Neuronal stem cell (in vitro differentiated cells): ENCODE measurements at regions not wholly inside any gene's neighbourhood (a gene's known extent, or its start where the extent isn't known, plus 50 kb on each side); places are given as distances from the start of the nearest gene placed in this dataset.
A peak's percentile ranks its signal among the peaks of the same experiment; 100 is the strongest.

Source experiments
- DNase-seq: peaks from one replicate; pipeline ENCODE4 v3.0.0-alpha.2; 2013; ENCODE audit warnings: low spot score
- H2AFZ ChIP-seq: one replicate; pipeline ENCODE4 v1.6.1; 2013; ENCODE audit warnings: mild to moderate bottlenecking, low read length, inconsistent platforms
- H2AK5ac ChIP-seq: 2 replicates; pipeline ENCODE4 v1.6.1; 2013; ENCODE audit warnings: low read depth, mild to moderate bottlenecking, inconsistent platforms, low read length, moderate library complexity, mixed read lengths
- H2BK120ac ChIP-seq: 2 replicates; pipeline ENCODE4 v1.6.1; 2013; ENCODE audit warnings: low read depth, mild to moderate bottlenecking, inconsistent platforms, low read length, moderate library complexity, mixed read lengths
- H2BK12ac ChIP-seq: one replicate; pipeline ENCODE4 v1.6.1; 2013; ENCODE audit warnings: low read length, inconsistent platforms
- H2BK15ac ChIP-seq: 2 replicates; pipeline ENCODE4 v1.6.1; 2013; ENCODE audit warnings: mild to moderate bottlenecking, low read length, inconsistent platforms, mixed read lengths
- H2BK5ac ChIP-seq: one replicate; pipeline ENCODE4 v1.6.1; 2013; ENCODE audit warnings: inconsistent platforms, mild to moderate bottlenecking, low read length, moderate library complexity
- H3K14ac ChIP-seq: one replicate; pipeline ENCODE4 v1.6.1; 2013; ENCODE audit warnings: low read length, inconsistent platforms
- H3K18ac ChIP-seq: 2 replicates; pipeline ENCODE4 v1.6.1; 2013; ENCODE audit warnings: low read length, inconsistent platforms
- H3K23ac ChIP-seq: 2 replicates; pipeline ENCODE4 v1.6.1; 2013; ENCODE audit warnings: low read depth, mild to moderate bottlenecking, mixed read lengths, low read length, inconsistent platforms; ENCODE audit not compliant: poor library complexity
- H3K27ac ChIP-seq: replicated peaks from 3 replicates; pipeline ENCODE4 v1.5.1; 2013; ENCODE audit warnings: low read length, inconsistent platforms
- H3K27me3 ChIP-seq, 3 experiments: 2 replicates each; pipeline ENCODE4 v1.6.1; 2013; ENCODE audit warnings: low read length in 3 of 3, mild to moderate bottlenecking in 2 of 3, inconsistent platforms in 1 of 3, low read depth in 1 of 3, mixed read lengths in 1 of 3, moderate library complexity in 1 of 3; ENCODE audit not compliant: control insufficient read depth in 3 of 3, insufficient read depth in 3 of 3
- H3K36me3 ChIP-seq, 2 donors: replicated peaks in 1 of 2; 2 replicates each; pipeline ENCODE4 v1.6.1; 2013; ENCODE audit warnings: low read length in 2 of 2; ENCODE audit not compliant: control insufficient read depth in 2 of 2, insufficient read depth in 2 of 2
- H3K4ac ChIP-seq: 2 replicates; pipeline ENCODE4 v1.6.1; 2013; ENCODE audit warnings: inconsistent platforms, mild to moderate bottlenecking, low read length, moderate library complexity
- H3K4me1 ChIP-seq, 2 donors: 1 replicate in 1 of 2; 2 replicates in 1 of 2; pipeline ENCODE4 v1.6.1; 2013; ENCODE audit warnings: low read length in 2 of 2, low read depth in 1 of 2; ENCODE audit not compliant: control insufficient read depth in 2 of 2, insufficient read depth in 1 of 2
- H3K4me2 ChIP-seq: one replicate; pipeline ENCODE4 v1.6.1; 2013; ENCODE audit warnings: mild to moderate bottlenecking, low read length, inconsistent platforms; ENCODE audit not compliant: insufficient read depth, poor library complexity, severe bottlenecking
- H3K4me3 ChIP-seq, 2 donors: 2 replicates each; pipeline ENCODE4 v1.5.1; 2013; ENCODE audit warnings: low read length in 2 of 2, mild to moderate bottlenecking in 2 of 2, inconsistent platforms in 1 of 2, moderate library complexity in 1 of 2
- H3K79me1 ChIP-seq: one replicate; pipeline ENCODE4 v1.6.1; 2013; ENCODE audit warnings: low read depth, mild to moderate bottlenecking, inconsistent platforms, low read length, moderate library complexity
- H3K9ac ChIP-seq: one replicate; pipeline ENCODE4 v1.6.1; 2013; ENCODE audit warnings: mild to moderate bottlenecking, low read depth, low read length, inconsistent platforms; ENCODE audit not compliant: poor library complexity
- H3K9me3 ChIP-seq, 2 donors: replicated peaks in 1 of 2; 2 replicates each; pipeline versions ENCODE3 to v1.6.1; 2013; ENCODE audit warnings: low read length in 2 of 2, mild to moderate bottlenecking in 2 of 2, inconsistent platforms in 1 of 2, low read depth in 1 of 2, mixed read lengths in 1 of 2, moderate library complexity in 1 of 2; ENCODE audit not compliant: control insufficient read depth in 2 of 2, insufficient read depth in 1 of 2
- H4K8ac ChIP-seq: one replicate; pipeline ENCODE4 v1.6.1; 2013; ENCODE audit warnings: low read depth, mild to moderate bottlenecking, inconsistent platforms, low read length, moderate library complexity
- H4K91ac ChIP-seq: one replicate; pipeline ENCODE4 v1.6.1; 2013; ENCODE audit warnings: low read length, low read depth, mild to moderate bottlenecking, inconsistent platforms; ENCODE audit not compliant: poor library complexity
- WGBS, 2 donors: extraction: QIAGEN DNeasy Blood & Tissue Kit; methylation state at CpG; one replicate each; pipeline ENCODE4 v1.1.7; 2013; ENCODE audit warnings: missing lambda C conversion rate in 2 of 2, mixed read lengths in 1 of 2; ENCODE audit not compliant: insufficient read length in 2 of 2, insufficient replicate concordance in 1 of 2; ENCODE audit errors: extremely low coverage in 2 of 2; 5-methylcytosine and 5-hydroxymethylcytosine counted together

DNA sequence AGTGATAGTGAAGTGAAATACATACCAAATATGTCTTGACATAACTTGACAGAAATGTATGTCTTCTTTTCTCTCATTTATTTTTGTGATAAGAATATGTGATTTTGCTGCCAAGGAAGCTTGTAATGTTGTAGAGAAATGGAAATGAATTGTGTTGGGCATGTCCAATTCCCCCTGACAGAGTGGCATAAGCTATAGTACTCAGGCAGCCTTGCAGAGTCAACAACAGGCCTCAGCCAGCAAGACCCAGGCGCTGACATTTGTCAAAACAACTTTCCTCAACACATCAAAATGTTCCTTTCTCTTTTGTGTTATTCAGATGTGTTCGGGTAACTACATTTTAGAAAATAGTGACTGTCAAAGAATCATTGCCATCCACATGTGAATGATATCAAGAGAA is 538.1 kb upstream of the ATP11B start:
- Histone ChIP-seq H2BK120ac (no peak overlapping the region), H3K27me3 (no peaks in the 10 kb centered on the region), H2BK15ac (no peak overlapping the region), H4K8ac (no peak overlapping the region), H3K4me1 (peaks cover 8 to 16% of the 10 kb centered on the region in 2 donors), H3K4me2 (no peak overlapping the region), H2BK12ac (no peak overlapping the region), H3K79me1 (no peaks in the 10 kb centered on the region), H2AFZ (no peak overlapping the region), H3K9ac (no peak overlapping the region), H4K91ac (no peak overlapping the region), H3K27ac (no peak overlapping the region), H3K23ac (no peak overlapping the region), H3K4me3 (no peak overlapping the region), H3K9me3 (no peaks in the 10 kb centered on the region), H3K14ac (no peak overlapping the region), H3K18ac (no peak overlapping the region), H2BK5ac (no peak overlapping the region), H3K36me3 (no peaks in the 10 kb centered on the region), H2AK5ac (no peak overlapping the region), H3K4ac (no peak overlapping the region)
- no peak for DNase-seq
- WGBS, 2 donors, result no CpG with 5 or more reads among the region's 2 CpGs

DNA sequence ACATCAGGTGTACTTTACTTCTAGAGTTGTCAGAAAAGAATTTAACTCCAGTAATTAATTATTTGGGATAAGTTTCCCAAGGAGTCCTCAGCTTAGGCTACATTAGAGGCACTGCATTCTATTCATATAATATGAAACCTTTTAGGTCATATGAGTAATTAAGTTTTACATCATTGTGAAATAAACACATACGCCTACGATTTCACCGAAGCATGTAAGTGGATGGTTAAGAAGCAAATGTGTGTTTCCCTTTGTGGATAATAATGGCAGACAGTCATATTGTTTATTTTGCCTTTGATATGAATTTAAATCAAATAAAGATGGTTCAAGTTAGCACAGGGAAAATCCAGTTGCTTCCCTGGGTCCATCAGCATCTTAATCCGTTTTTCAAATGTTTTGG is 535.9 kb upstream of the ATP11B start:
- no peak overlapping the region for H2BK5ac ChIP-seq
- H3K4ac ChIP-seq, result no peak overlapping the region
- no peak overlapping the region for H3K18ac ChIP-seq
- no peak for DNase-seq
- no peaks in the 10 kb centered on the region for H3K27me3 ChIP-seq
- H2BK12ac ChIP-seq, result no peak overlapping the region
- no peak overlapping the region for H3K4me3 ChIP-seq
- no peak overlapping the region for H2BK120ac ChIP-seq
- no peak overlapping the region for H4K8ac ChIP-seq
- no peak overlapping the region for H2AK5ac ChIP-seq
- no peak overlapping the region for H2AFZ ChIP-seq
- peaks cover 8 to 22% of the 10 kb centered on the region in 2 donors for H3K4me1 ChIP-seq
- no peak overlapping the region for H3K14ac ChIP-seq
- H3K9me3 ChIP-seq, result no peaks in the 10 kb centered on the region
- WGBS, 2 donors, result no CpG with 5 or more reads among the region's 4 CpGs
- H4K91ac ChIP-seq, result no peak overlapping the region
- H3K9ac ChIP-seq, result no peak overlapping the region
- no peak overlapping the region for H2BK15ac ChIP-seq
- no peaks in the 10 kb centered on the region for H3K36me3 ChIP-seq
- no peaks in the 10 kb centered on the region for H3K79me1 ChIP-seq
- H3K4me2 ChIP-seq, result no peak overlapping the region
- no peak overlapping the region for H3K27ac ChIP-seq
- H3K23ac ChIP-seq, result no peak overlapping the region

DNA sequence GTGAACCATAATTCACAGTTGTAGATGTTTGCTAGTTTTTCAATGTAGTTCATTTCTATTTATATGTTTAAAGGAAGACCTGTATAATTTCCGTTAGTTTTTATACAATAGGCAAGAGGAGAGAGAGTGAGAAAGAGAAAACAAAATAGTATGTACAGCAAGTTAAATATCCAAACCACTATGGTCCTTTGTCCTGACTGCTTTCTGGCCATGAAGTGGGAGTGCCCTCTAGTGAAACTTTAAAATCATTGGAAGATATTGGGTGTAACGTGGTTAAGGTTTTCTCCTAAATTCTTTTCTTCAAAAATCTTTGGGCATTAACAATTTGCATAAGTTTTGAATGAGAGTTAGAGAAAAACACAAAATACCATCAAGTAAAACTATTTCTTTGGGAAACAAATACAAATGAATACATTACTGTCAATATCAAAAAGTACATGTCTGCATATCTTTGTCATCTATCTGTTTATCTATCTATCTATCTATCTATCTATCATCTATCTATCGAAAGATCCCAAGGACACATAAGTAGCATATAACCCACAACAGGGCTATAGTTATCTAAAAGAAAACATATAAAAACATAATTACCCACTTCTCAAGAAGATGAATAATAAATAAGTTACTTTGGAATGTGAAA is 534.6 kb upstream of the ATP11B start:
- Histone ChIP-seq H3K79me1 (no peaks in the 10 kb centered on the region), H2AK5ac (no peak overlapping the region), H3K9me3 (no peaks in the 10 kb centered on the region), H2BK12ac (no peak overlapping the region), H2BK15ac (no peak overlapping the region), H3K4me2 (no peak overlapping the region), H3K18ac (no peak overlapping the region), H2BK5ac (no peak overlapping the region), H3K9ac (no peak overlapping the region), H3K23ac (no peak overlapping the region), H3K4me1 (peaks cover 5 to 20% of the 10 kb centered on the region in 2 donors), H3K4ac (no peak overlapping the region), H2AFZ (no peak overlapping the region), H3K14ac (no peak overlapping the region), H3K36me3 (no peaks in the 10 kb centered on the region), H3K4me3 (no peak overlapping the region), H4K91ac (no peak overlapping the region), H4K8ac (no peak overlapping the region), H3K27ac (no peak overlapping the region), H3K27me3 (no peaks in the 10 kb centered on the region), H2BK120ac (no peak overlapping the region)
- peak; percentile 55 for DNase-seq
- WGBS, 2 donors, result no CpG with 5 or more reads among the region's 3 CpGs

DNA sequence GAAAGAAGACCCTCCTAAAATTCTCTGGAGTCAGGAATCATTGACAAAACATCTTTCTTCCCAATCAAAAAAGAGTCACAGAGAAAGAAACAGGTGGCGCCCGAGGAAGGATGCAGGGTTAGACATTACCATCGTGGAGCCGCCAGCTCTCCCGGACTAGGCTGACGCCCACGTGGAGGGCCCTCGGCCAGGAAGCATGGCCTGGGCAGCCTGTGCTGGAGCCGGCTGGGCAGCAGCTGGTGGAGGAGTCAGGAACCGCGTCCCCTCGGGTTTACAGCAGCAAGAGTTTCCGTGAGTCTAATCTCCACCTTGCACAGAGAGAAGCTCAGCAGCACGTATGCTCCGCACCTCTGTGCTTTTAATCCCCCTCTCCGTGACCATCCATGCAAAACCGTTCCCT is 533.7 kb upstream of the ATP11B start:
- no peak overlapping the region for H3K9ac ChIP-seq
- H2BK120ac ChIP-seq, result no peak overlapping the region
- H3K4me1 ChIP-seq, result peaks cover 5 to 20% of the 10 kb centered on the region in 2 donors
- H4K8ac ChIP-seq, result no peak overlapping the region
- H2BK5ac ChIP-seq, result peak overlapping the region; percentile 57
- WGBS, 2 donors, result no CpG with 5 or more reads among the region's 17 CpGs
- H3K79me1 ChIP-seq, result no peaks in the 10 kb centered on the region
- H3K27me3 ChIP-seq, result no peaks in the 10 kb centered on the region
- no peak overlapping the region for H2AK5ac ChIP-seq
- peak overlapping the region; percentile 35 for H2BK12ac ChIP-seq
- no peak overlapping the region for H3K23ac ChIP-seq
- H3K4me3 ChIP-seq, result no peak overlapping the region
- no peak overlapping the region for H3K14ac ChIP-seq
- H4K91ac ChIP-seq, result no peak overlapping the region
- H3K18ac ChIP-seq, result peak overlapping the region; percentile 77
- H2AFZ ChIP-seq, result peak overlapping the region; percentile 26
- no peaks in the 10 kb centered on the region for H3K36me3 ChIP-seq
- no peak overlapping the region for H3K4me2 ChIP-seq
- H3K27ac ChIP-seq, result no peak overlapping the region
- no peak for DNase-seq
- H3K4ac ChIP-seq, result no peak overlapping the region
- H2BK15ac ChIP-seq, result no peak overlapping the region
- H3K9me3 ChIP-seq, result no peaks in the 10 kb centered on the region
